GM12878 (cell line): ENCODE measurements at regions not wholly inside any gene's neighbourhood (a gene's known extent, or its start where the extent isn't known, plus 50 kb on each side); places are given as distances from the start of the nearest gene placed in this dataset.

Experiments
- FOXK2 ChIP-seq: fragments of 450-650 bp; IDR thresholded peaks from 2 replicates; pipeline ENCODE4 v1.6.1; 2017; ENCODE audit warnings: mild to moderate bottlenecking, moderate library complexity
- HDAC2 ChIP-seq: fragments of 200-600 bp; sonication (generic); IDR thresholded peaks from 2 replicates; pipeline ENCODE4 v1.6.1; 2017
- IRF4 ChIP-seq: IDR thresholded peaks from 2 replicates; pipeline ENCODE4 v1.6.1; 2011; ENCODE audit warnings: low read depth, low read length
- PRDM15 ChIP-seq: fragments of 450-650 bp; formaldehyde crosslinking; IDR thresholded peaks from 2 replicates; pipeline ENCODE4 v1.4.0; 2020; ENCODE audit warnings: mild to moderate bottlenecking, moderate library complexity
- RCOR1 ChIP-seq: conservative IDR thresholded peaks from 2 replicates; pipeline ENCODE4 v1.6.1; 2012; ENCODE audit warnings: low read depth, low read length, improper control_type of control experiment
- TF ChIP-seq, protein P1 (sequence below): IDR thresholded peaks from 2 replicates; pipeline ENCODE4 v1.6.1; 2011; ENCODE audit warnings: borderline replicate concordance, low read depth, mild to moderate bottlenecking, moderate library complexity, low read length; ENCODE audit not compliant: insufficient read depth, poor library complexity, severe bottlenecking

DNA sequence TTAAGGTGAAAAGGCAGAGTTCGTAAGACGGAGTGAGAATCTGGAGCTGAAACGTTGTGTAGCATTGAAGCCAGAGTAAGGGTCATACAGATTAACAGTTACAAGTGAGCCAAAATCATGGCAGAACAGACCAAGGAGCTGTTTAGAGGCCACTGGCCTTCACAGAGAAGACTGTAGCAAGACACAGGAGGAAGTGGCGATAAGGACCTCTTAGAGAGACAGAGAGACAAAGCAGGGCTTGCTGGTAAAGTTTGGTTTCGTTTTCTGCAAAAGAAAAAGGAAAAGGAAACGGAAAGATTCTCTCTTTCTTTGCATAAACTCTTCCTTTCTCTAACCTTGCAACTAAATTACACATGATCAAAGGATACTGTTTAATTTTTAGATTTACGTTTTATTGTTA is 83.0 kb downstream of the AASDHPPT start (continued):
- TF ChIP-seq, protein P1, sequence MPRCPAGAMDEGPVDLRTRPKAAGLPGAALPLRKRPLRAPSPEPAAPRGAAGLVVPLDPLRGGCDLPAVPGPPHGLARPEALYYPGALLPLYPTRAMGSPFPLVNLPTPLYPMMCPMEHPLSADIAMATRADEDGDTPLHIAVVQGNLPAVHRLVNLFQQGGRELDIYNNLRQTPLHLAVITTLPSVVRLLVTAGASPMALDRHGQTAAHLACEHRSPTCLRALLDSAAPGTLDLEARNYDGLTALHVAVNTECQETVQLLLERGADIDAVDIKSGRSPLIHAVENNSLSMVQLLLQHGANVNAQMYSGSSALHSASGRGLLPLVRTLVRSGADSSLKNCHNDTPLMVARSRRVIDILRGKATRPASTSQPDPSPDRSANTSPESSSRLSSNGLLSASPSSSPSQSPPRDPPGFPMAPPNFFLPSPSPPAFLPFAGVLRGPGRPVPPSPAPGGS = no peak
- TF ChIP-seq FOXK2 = no peak
- TF ChIP-seq IRF4 = no peak
- TF ChIP-seq HDAC2 = no peak
- TF ChIP-seq RCOR1 = no peak
- TF ChIP-seq PRDM15 (CRISPR knock-in tag) = no peak
